ENCODE measurements at regions not wholly inside any gene's neighbourhood (a gene's known extent, or its start where the extent isn't known, plus 50 kb on each side); places are given as distances from the start of the nearest gene placed in this dataset.

DNA sequence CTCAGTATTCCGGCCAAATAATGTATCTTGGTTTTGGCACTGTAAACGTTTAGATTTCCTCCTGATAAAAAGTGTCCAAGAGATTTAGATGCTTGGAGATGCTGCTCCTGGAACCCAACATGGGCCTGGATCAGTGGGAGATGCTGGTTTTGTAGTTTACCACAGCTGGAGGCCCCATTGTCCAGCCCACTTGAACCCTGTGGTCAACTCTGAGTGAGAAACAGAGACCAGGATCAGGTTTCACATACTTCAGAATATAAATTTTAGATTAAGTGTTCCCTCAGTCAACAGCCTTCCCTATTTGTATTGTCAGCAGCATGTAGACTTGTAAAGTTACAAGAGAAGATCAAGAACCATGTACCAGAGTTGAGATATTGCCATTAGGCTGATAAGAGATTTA lies 144.7 kb upstream of the C9orf72 start:
- TF ChIP-seq CTCF (conservative IDR thresholded peaks at IDR 0.05; ENCODE audit: low read length) (no peak), EZH2phosphoT487 (IDR thresholded peaks at IDR 0.05; ENCODE audit: borderline replicate concordance) (no peak)

Data from Loucy (cell line).